ENCODE measurements at regions not wholly inside any gene's neighbourhood (a gene's known extent, or its start where the extent isn't known, plus 50 kb on each side); places are given as distances from the start of the nearest gene placed in this dataset.

GRCh38 chr1:22196041-22196440, 53.1 kb upstream of the WNT4 start:
- no peak overlapping the region for H3K4me3 ChIP-seq (ENCODE audit: insufficient read depth in 1 of 2, low read depth in 1 of 2, low read length in 2 of 2)
- no peaks in the 10 kb centered on the region for H3K4me1 ChIP-seq (ENCODE audit: control insufficient read depth, insufficient read depth, low read depth, low read length)
- no peaks in the 10 kb centered on the region for H3K36me3 ChIP-seq (ENCODE audit: control insufficient read depth in 1 of 2, insufficient read depth in 2 of 2, low read depth in 1 of 2, low read length in 2 of 2)
- H3K14ac ChIP-seq (ENCODE audit: low read length in 2 of 2) = no peak overlapping the region
- WGBS = 90% methylated on average over 3 of the region's 3 CpGs
- DNase-seq = no peak
- H2BK15ac ChIP-seq (ENCODE audit: low read depth, poor library complexity, severe bottlenecking) = no peak overlapping the region
- peaks cover 31 to 60% of the 10 kb centered on the region in 2 experiments for H3K27me3 ChIP-seq (ENCODE audit: control insufficient read depth in 1 of 2, insufficient read depth in 1 of 2, low read length in 2 of 2)
- no peak overlapping the region for H2AK5ac ChIP-seq (ENCODE audit: low read length, severe bottlenecking)
- H2BK120ac ChIP-seq (ENCODE audit: low read depth, low read length) = no peak overlapping the region
- H3K18ac ChIP-seq (ENCODE audit: low read depth in 1 of 2, low read length in 2 of 2) = no peak overlapping the region
- H4K8ac ChIP-seq (ENCODE audit: low read length) = no peak overlapping the region
- H2BK5ac ChIP-seq (ENCODE audit: low read depth, low read length, poor library complexity, severe bottlenecking) = no peak overlapping the region
- H2BK12ac ChIP-seq (ENCODE audit: low read length in 2 of 2) = no peak overlapping the region
- no peak overlapping the region for H2AFZ ChIP-seq (ENCODE audit: low read depth, low read length)
- no peak overlapping the region for H3K23ac ChIP-seq (ENCODE audit: low read length in 2 of 2)
- H3K4ac ChIP-seq (ENCODE audit: low read depth in 1 of 2, low read length in 2 of 2) = no peak overlapping the region
- H3K79me1 ChIP-seq (replicated peaks; ENCODE audit: low read length, poor library complexity, severe bottlenecking) = no peaks in the 10 kb centered on the region
- no peaks in the 10 kb centered on the region for H3K9me3 ChIP-seq (ENCODE audit: control insufficient read depth, low read length)
- no peak overlapping the region for H3K9ac ChIP-seq (ENCODE audit: low read length)
- H3K27ac ChIP-seq (ENCODE audit: low read length, poor library complexity, severe bottlenecking) = no peak overlapping the region
- no peak overlapping the region for H3K4me2 ChIP-seq (ENCODE audit: low read length, poor library complexity, severe bottlenecking)
- no peak overlapping the region for H4K91ac ChIP-seq (ENCODE audit: low read length)

- H3K27ac ChIP-seq (ENCODE audit: low read length, poor library complexity, severe bottlenecking) = no peak overlapping the region
- no peak overlapping the region for H2BK15ac ChIP-seq (ENCODE audit: low read depth, poor library complexity, severe bottlenecking)
- no peak overlapping the region for H4K91ac ChIP-seq (ENCODE audit: low read length)
- no peaks in the 10 kb centered on the region for H3K9me3 ChIP-seq (ENCODE audit: control insufficient read depth, low read length)
- no peak overlapping the region for H2BK120ac ChIP-seq (ENCODE audit: low read depth, low read length)
- H3K9ac ChIP-seq (ENCODE audit: low read length) = no peak overlapping the region
- no peak overlapping the region for H2BK5ac ChIP-seq (ENCODE audit: low read depth, low read length, poor library complexity, severe bottlenecking)
- H3K23ac ChIP-seq (ENCODE audit: low read length in 2 of 2) = no peak overlapping the region
- H2AFZ ChIP-seq (ENCODE audit: low read depth, low read length) = no peak overlapping the region
- no peak overlapping the region for H2AK5ac ChIP-seq (ENCODE audit: low read length, severe bottlenecking)
- H3K79me1 ChIP-seq (replicated peaks; ENCODE audit: low read length, poor library complexity, severe bottlenecking) = no peaks in the 10 kb centered on the region
- WGBS = 84% methylated on average over 6 of the region's 6 CpGs
- no peak for DNase-seq
- H3K14ac ChIP-seq (ENCODE audit: low read length in 2 of 2) = no peak overlapping the region
- no peak overlapping the region for H4K8ac ChIP-seq (ENCODE audit: low read length)
- no peaks in the 10 kb centered on the region for H3K36me3 ChIP-seq (ENCODE audit: control insufficient read depth in 1 of 2, insufficient read depth in 2 of 2, low read depth in 1 of 2, low read length in 2 of 2)
- no peak overlapping the region for H3K18ac ChIP-seq (ENCODE audit: low read depth in 1 of 2, low read length in 2 of 2)
- H3K4me3 ChIP-seq (ENCODE audit: insufficient read depth in 1 of 2, low read depth in 1 of 2, low read length in 2 of 2) = no peak overlapping the region
- H3K27me3 ChIP-seq (ENCODE audit: control insufficient read depth in 1 of 2, insufficient read depth in 1 of 2, low read length in 2 of 2) = peaks cover 25 to 54% of the 10 kb centered on the region in 2 experiments
- H2BK12ac ChIP-seq (ENCODE audit: low read length in 2 of 2) = no peak overlapping the region
- no peaks in the 10 kb centered on the region for H3K4me1 ChIP-seq (ENCODE audit: control insufficient read depth, insufficient read depth, low read depth, low read length)
- no peak overlapping the region for H3K4me2 ChIP-seq (ENCODE audit: low read length, poor library complexity, severe bottlenecking)
- no peak overlapping the region for H3K4ac ChIP-seq (ENCODE audit: low read depth in 1 of 2, low read length in 2 of 2)
These were observed 53.7 kb upstream of the WNT4 start for GRCh38 chr1:22196641-22197040.

GRCh38 chr1:22197644-22198043, 54.7 kb upstream of the WNT4 start:
- no peak overlapping the region for H2BK120ac ChIP-seq (ENCODE audit: low read depth, low read length)
- no peak overlapping the region for H3K14ac ChIP-seq (ENCODE audit: low read length in 2 of 2)
- H2BK12ac ChIP-seq (ENCODE audit: low read length in 2 of 2) = no peak overlapping the region
- H3K18ac ChIP-seq (ENCODE audit: low read depth in 1 of 2, low read length in 2 of 2) = no peak overlapping the region
- H4K91ac ChIP-seq (ENCODE audit: low read length) = no peak overlapping the region
- no peak overlapping the region for H2AFZ ChIP-seq (ENCODE audit: low read depth, low read length)
- H3K36me3 ChIP-seq (ENCODE audit: control insufficient read depth in 1 of 2, insufficient read depth in 2 of 2, low read depth in 1 of 2, low read length in 2 of 2) = no peaks in the 10 kb centered on the region
- H3K4me3 ChIP-seq (ENCODE audit: insufficient read depth in 1 of 2, low read depth in 1 of 2, low read length in 2 of 2) = no peak overlapping the region
- no peak overlapping the region for H3K23ac ChIP-seq (ENCODE audit: low read length in 2 of 2)
- 100% methylated on average over 2 of the region's 2 CpGs for WGBS
- no peak overlapping the region for H3K4me2 ChIP-seq (ENCODE audit: low read length, poor library complexity, severe bottlenecking)
- no peak overlapping the region for H2BK15ac ChIP-seq (ENCODE audit: low read depth, poor library complexity, severe bottlenecking)
- H3K27me3 ChIP-seq (ENCODE audit: control insufficient read depth in 1 of 2, insufficient read depth in 1 of 2, low read length in 2 of 2) = peaks cover 22 to 55% of the 10 kb centered on the region in 2 experiments
- no peak overlapping the region for H4K8ac ChIP-seq (ENCODE audit: low read length)
- H3K4me1 ChIP-seq (ENCODE audit: control insufficient read depth, insufficient read depth, low read depth, low read length) = no peaks in the 10 kb centered on the region
- no peaks in the 10 kb centered on the region for H3K79me1 ChIP-seq (replicated peaks; ENCODE audit: low read length, poor library complexity, severe bottlenecking)
- H2BK5ac ChIP-seq (ENCODE audit: low read depth, low read length, poor library complexity, severe bottlenecking) = no peak overlapping the region
- DNase-seq = no peak
- H2AK5ac ChIP-seq (ENCODE audit: low read length, severe bottlenecking) = no peak overlapping the region
- H3K4ac ChIP-seq (ENCODE audit: low read depth in 1 of 2, low read length in 2 of 2) = no peak overlapping the region
- no peak overlapping the region for H3K9ac ChIP-seq (ENCODE audit: low read length)
- no peaks in the 10 kb centered on the region for H3K9me3 ChIP-seq (ENCODE audit: control insufficient read depth, low read length)
- H3K27ac ChIP-seq (ENCODE audit: low read length, poor library complexity, severe bottlenecking) = no peak overlapping the region

- H3K4me3 ChIP-seq (ENCODE audit: insufficient read depth in 1 of 2, low read depth in 1 of 2, low read length in 2 of 2) = no peak overlapping the region
- H4K8ac ChIP-seq (ENCODE audit: low read length) = no peak overlapping the region
- H3K18ac ChIP-seq (ENCODE audit: low read depth in 1 of 2, low read length in 2 of 2) = no peak overlapping the region
- no peak overlapping the region for H2BK12ac ChIP-seq (ENCODE audit: low read length in 2 of 2)
- no peak overlapping the region for H3K23ac ChIP-seq (ENCODE audit: low read length in 2 of 2)
- peaks cover 44 to 75% of the 10 kb centered on the region in 2 experiments for H3K27me3 ChIP-seq (ENCODE audit: control insufficient read depth in 1 of 2, insufficient read depth in 1 of 2, low read length in 2 of 2)
- whole genome bisulfite sequencing = no CpG with 5 or more reads among the region's 1 CpG
- H3K79me1 ChIP-seq (replicated peaks; ENCODE audit: low read length, poor library complexity, severe bottlenecking) = no peaks in the 10 kb centered on the region
- H3K14ac ChIP-seq (ENCODE audit: low read length in 2 of 2) = no peak overlapping the region
- no peak overlapping the region for H2BK5ac ChIP-seq (ENCODE audit: low read depth, low read length, poor library complexity, severe bottlenecking)
- no peaks in the 10 kb centered on the region for H3K36me3 ChIP-seq (ENCODE audit: control insufficient read depth in 1 of 2, insufficient read depth in 2 of 2, low read depth in 1 of 2, low read length in 2 of 2)
- no peak overlapping the region for H3K4me2 ChIP-seq (ENCODE audit: low read length, poor library complexity, severe bottlenecking)
- H2BK15ac ChIP-seq (ENCODE audit: low read depth, poor library complexity, severe bottlenecking) = no peak overlapping the region
- H3K4me1 ChIP-seq (ENCODE audit: control insufficient read depth, insufficient read depth, low read depth, low read length) = no peaks in the 10 kb centered on the region
- H3K9ac ChIP-seq (ENCODE audit: low read length) = no peak overlapping the region
- DNase-seq = no peak
- H4K91ac ChIP-seq (ENCODE audit: low read length) = no peak overlapping the region
- no peak overlapping the region for H2BK120ac ChIP-seq (ENCODE audit: low read depth, low read length)
- H3K9me3 ChIP-seq (ENCODE audit: control insufficient read depth, low read length) = no peaks in the 10 kb centered on the region
- no peak overlapping the region for H2AFZ ChIP-seq (ENCODE audit: low read depth, low read length)
- H3K27ac ChIP-seq (ENCODE audit: low read length, poor library complexity, severe bottlenecking) = no peak overlapping the region
- no peak overlapping the region for H2AK5ac ChIP-seq (ENCODE audit: low read length, severe bottlenecking)
- no peak overlapping the region for H3K4ac ChIP-seq (ENCODE audit: low read depth in 1 of 2, low read length in 2 of 2)
These were observed 58.1 kb upstream of the WNT4 start for GRCh38 chr1:22201023-22201422.

All from mesenchymal stem cell (in vitro differentiated cells and primary cell).